HG03064 (cell line): ENCODE measurements at regions not wholly inside any gene's neighbourhood (a gene's known extent, or its start where the extent isn't known, plus 50 kb on each side); places are given as distances from the start of the nearest gene placed in this dataset.
"Not testable (repeated sequence)": the region's sequence is repeated elsewhere in the genome, so short reads cannot be mapped to it uniquely, and the experiment has no call there.

Experiments
- ATAC-seq: cut with Tn5 transposase; IDR thresholded peaks from one replicate; pipeline ENCODE4 v1.9.1; 2021; ENCODE audit warnings: low read depth; ENCODE audit not compliant: unreplicated experiment

DNA sequence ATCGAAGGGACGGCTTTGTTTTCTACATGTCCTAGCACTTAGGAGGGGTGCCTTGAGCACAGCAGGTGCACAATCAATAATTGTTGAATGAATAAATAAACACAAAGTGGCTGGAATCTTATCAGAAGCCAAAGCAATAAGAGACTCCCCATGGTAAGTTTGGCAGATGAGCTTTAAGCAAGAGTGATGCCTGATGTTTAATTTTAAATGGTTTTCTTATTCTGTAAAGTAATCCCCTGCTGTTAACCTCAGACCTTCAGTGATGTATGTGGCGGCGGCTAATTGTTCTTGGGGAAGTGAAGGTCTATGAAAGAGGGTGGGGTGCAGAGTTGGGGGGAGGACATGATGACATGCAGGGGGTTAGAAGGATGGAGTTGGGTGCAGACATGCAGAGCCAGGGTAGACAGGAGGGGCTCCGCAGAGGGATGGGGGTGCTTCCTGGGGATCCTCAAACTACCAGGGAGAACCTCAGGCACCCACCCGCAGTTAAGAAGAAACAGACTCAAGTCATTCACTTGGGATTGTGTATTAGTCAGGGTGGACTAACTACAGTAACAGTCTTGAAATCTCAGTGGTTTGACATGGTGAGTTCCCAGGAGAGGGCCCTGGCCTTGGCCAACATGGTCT, 65.7 kb upstream of the SHB start:
- ATAC-seq, result no peak

DNA sequence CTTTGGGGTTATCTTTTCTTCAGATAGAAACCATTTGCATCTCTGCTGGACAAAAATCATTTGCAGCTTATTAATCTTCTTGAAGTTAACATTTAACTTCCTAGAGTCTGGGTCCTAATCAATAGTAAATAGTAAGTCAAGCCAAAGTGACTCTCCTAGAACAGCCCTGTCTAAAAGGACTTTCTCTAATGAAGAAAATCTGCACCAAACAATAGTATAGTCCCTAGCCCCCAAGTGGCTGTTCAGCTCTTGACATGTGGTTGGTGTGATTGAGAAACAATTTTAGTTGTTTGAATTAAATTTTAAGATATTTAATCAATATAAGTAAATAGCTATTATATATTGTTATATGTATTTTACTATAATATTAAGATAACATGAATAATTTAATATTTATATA, 64.6 kb upstream of the SHB start:
- no peak for ATAC-seq

DNA sequence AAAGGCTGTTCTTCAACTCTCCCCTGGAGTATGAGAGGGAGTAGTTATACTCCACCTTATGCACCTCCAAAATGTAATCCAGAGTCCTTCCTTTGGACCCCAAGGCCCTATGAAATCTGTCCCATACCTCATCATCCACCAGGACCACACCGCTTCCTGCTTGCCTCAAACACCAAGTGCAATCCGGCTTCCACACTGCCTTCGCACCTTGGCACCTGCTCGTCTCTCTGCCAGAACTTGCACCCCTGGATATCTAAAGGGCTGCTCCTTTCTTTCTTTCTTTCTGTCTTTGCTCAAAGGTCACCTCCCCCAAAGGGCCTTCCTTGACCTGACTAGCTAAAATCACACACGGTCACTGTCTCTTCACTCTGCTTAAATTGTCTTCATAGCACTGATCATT, 63.9 kb upstream of the SHB start:
- no peak for ATAC-seq

DNA sequence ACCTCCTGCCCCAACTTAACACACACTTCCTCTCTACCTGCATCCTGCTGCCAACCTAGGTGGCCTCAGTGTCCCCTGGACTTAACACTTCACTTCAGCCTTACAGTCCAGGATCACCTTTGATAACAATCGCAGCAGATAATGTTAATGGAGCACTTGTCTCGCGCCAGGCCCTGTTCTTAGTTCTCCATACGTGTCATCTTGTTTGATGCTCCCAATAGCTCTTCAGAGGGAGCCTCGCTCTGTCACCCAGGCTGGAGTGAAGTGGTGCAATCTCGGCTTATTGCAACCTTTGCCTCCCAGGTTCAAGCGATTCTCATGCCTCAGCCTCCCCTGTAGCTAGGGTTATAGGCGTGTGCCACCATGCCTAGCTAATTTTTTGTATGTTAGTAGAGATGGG, 62.7 kb upstream of the SHB start:
- ATAC-seq, result no peak

DNA sequence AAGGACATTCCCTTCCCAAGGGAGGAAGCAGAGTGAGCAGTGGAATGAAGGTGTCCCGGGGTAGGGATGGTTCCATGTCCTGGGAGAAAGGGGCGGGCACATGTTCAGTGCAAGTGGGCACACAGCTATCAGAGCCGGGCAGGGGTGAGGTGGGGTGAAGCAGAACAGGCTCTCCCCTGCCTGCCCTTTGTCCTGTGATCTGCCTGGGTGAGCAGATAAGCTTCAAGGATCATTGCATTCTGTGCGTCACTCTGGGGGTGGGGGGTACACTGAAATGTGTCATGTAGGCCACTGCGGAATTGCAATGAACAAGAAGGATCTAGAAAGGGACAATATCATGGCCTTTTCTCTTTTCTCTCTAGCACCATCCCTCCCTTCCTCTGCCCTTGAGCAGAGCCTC, 61.7 kb upstream of the SHB start:
- ATAC-seq, result no peak

DNA sequence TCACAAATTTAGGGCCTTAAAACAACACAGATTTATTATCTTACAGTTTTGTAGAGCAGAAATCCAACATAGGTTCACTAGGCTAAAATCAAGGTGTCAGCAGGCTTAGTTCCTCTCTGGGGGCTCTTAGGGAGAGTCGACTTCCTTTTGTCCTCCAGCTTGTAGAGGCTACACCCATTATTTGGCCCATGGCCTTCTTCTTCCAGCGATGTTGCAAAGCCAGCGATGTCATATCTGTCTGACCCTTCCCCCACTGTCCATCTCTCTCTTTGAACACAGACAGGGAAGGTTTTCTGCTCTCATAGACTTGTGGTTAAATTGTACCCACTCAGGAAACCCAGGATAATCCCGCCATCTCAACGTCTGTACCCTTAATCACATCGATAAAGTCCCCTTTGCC, 60.3 kb upstream of the SHB start:
- no peak for ATAC-seq

DNA sequence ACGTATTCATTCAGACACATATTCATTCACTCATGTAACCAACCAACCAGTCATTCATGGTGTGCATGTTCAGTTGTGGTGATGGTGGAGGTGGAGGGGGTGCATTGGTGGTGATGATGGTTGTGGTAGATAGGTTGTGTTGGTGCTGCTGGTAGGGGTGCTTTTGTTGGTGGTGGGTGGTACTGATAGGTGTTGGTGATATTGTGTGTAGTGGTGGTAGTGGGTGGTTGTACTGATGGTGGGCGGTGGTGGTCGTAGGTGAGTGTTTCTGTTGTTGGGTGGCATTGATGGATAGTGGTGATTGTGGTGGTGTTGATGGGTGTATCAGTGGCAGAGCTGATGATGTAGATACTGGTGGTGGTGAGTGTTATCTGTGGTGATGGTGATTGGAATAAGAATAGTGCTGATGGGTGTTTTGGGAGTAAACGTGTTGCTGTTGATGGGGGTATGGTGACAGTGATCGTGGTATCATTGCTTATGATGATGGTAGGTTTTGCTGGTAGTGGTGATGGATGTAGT, 59.8 kb upstream of the SHB start:
- no peak for ATAC-seq

DNA sequence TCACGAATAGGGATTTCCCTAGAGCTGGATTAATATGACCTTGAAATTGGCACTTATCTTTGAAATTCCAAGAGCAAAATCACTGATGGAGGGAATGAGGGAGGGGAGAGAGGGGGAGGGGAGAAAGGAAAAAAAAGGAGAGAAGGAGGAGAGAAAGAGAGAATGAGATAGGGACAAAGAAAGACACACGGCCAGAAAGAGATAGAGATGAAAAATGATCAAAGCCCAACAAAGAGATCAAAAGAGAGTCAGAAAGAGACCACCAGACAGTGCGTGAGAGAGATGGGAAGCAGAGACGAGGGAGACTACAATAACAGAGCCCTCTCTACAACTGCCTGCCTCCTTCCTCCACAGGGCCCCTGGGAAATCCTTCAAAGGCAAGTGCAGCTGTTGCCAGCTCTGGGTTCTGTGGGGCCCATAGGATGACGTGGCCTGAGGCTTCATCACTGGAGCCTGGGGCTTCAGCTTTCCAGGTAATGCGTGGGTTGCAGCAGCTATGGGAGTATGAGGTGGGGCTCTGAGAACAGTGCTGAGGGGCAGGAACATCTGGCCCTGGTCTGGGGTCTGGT, 58.3 kb upstream of the SHB start:
- no peak for ATAC-seq

DNA sequence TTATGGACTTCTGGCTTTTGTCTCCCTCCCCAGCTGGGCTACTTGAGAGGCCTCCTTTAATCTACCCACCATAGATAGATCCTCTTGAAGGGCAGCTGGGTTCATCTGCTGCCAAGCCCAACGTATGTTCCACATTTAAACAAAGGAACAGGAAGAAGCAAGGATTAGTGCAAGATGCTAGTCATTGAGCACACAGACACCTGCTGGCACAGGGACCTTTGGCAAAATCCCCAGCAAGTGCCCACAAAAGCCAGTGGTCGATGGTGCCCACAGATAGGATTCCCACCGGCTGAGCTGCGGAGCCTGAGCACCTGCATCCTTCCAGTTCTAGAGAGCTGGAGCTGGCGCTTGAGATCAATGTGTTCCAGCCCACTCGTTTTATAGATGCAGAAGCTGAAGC, 57.7 kb upstream of the SHB start:
- ATAC-seq, result no peak

DNA sequence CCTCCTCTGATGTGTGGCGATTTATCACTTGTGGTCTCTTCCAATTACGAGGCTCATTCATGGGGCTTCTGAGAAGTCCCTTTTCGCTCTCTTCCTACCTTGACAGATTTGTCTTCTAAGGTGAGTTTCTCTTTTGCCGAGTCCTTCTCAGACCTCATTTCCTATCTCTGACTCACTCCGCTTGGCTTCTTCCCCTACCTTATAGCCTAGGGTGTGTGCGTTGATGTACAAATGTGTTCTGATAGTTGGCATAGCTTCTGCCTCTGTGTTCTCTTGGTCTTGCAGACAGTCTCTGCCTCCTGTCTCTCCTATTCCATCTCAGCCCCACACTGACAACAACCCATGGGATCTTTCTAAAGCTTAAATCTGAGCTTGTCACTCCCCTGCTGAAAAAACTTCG, 56.9 kb upstream of the SHB start:
- no peak for ATAC-seq

DNA sequence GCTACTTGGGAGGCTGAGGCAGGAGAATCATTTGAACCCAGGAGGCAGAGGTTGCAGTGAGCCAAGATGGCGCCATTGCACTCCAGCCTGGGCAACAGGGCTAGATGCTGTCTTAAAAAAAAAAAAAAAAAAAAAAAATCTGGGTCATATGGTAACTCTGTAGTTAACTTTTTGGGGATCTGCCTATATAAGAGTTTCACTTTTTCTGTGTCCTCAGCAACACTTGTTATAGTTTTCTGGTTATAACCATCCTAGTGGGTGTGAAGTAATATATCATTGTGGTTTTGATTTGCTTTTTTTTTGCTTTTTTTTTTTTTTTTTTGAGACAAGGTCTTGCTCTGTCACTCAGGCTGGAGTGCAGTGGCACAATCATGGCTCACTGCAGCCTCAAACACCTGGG, 54.3 kb upstream of the SHB start:
- not testable (repeated sequence) for ATAC-seq

DNA sequence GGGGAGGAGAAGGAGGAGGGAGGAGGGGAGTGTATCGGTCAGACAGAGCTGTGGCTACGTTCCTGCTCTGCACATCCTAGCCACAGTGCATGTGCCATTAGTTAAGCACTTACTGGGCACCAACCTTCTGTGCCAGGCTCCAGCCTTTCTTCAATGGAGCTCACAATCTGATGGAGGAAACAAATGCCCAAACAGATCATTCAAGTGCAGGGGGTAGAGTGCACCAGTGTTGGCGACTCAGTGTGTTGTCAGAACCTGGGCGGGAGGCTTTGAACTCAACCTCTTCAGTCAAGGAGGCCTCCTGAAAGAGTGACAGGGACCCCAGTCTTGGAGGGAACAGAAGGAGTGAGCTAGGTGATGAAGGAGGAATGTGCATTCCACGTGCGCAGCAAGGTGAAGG, 51.9 kb upstream of the SHB start:
- ATAC-seq, result no peak

DNA sequence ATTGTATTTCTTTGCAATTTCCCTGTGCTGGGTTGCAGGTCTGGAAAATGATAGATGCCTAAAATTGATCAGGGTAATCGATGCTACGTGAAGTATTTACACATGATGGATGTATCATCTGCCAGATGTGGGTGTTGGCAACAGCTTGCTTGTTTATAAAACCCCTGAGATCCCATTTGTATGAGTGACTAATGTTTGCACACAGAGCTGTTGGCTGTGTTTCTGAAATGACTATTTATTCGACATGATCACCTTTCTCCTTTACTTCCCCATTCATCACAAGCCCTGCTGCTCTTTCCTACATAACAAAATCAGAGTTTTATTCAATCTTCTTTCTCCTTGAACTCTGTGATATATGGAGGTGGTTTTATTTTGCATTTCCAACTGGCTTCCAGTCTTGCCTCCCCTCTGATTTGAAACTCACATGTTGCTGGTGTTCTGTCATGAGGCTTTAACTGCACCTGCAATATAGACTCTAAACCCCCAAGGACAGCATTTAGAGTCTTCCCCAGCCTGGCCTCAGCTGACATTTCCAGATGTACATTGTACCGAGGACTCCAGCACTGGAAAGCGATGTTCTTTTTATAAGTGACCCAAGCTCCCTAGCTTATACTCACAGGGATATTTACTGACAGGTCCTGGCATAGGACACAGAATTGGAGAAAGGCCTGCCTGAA, 50.7 kb upstream of the SHB start:
- no peak for ATAC-seq

DNA sequence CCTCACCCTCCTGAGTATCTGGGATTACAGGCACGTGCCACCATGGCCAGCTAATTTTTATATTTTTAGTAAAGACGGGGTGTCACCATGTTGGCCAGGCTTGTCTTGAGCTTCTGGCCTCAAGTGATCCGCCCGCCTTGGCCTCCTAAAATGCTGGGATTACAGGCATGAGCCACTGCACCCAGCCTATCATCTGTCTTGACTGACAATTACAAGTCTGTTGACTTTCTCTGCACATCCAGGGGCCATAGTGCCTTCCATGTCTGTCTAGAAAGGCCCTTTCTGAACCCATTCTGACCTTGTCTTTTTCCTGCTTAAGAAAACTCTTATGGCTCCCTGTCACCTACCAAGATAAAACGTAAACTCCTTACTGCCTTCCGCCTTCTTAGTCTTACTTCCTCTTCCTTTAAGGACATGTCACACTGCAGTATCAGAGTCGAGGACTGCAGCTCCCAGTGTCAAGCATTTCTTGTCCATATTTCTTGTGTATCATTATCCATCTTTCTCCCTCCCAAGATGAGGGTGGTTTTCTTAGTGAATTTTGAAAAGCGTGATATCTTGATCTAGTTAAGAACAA, 49.9 kb upstream of the SHB start:
- no peak for ATAC-seq
